ENCODE measurements at regions not wholly inside any gene's neighbourhood (a gene's known extent, or its start where the extent isn't known, plus 50 kb on each side); places are given as distances from the start of the nearest gene placed in this dataset.
A peak's percentile ranks its signal among the peaks of the same experiment; 100 is the strongest.

DNA sequence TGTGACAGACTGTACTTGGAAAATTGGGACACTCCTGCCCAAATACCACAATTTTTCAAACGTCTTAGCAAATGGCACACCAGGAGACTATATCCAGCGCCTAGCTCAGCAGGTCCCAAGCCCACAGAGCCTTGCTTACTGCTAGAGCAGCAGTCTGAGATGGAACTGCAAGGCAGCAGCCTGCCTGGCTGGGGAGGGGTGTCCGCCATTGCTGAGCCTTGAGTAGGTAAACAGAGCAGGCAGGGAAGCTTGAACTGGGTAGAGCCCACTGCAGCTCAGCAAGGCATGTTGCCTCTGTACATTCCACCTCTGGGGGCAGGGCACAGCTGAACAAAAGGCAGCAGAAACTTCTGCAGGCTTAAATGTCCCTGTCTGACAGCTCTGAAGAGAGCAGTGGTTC is 1003.3 kb upstream of the MAP3K7 start (continued):
- no peak for TF ChIP-seq MEF2B (IDR thresholded peaks at IDR 0.05; ENCODE audit: partially characterized antibody, poor library complexity, severe bottlenecking)
- TF ChIP-seq RB1 (IDR thresholded peaks at IDR 0.05; ENCODE audit: borderline replicate concordance) = no peak
- no peak for TF ChIP-seq MTA3 (IDR thresholded peaks at IDR 0.05; ENCODE audit: borderline replicate concordance, low read length)

DNA sequence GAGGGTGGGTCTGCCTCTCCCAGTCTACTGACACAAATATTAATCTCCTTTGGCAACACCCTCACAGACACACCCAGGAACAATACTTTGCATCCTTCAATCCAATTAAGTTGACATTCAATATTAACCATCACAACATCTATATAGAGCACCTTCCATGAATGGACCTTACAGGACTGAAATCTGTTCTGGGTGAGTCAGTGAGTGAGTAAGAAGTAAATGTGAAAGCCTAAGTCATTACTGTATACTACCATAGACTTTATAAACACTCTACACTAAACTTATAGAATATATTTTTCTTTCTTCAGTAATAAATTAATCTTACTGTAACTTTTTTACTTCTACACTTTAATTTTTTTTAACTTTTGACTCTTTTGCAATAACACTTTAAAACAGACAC is 993.8 kb upstream of the MAP3K7 start:
- ChIA-PET POLR2A (no interaction called here), CTCF (no interaction called here), RAD21 (ENCODE audit: unreplicated experiment) (interaction anchor here (1.2 kb wide), 1 partner anchor 51 kb away, joined by 3 read pairs; no protein-coding TSS in a partner anchor), SMC1A (ENCODE audit: uncharacterized antibody, unreplicated experiment) (interaction anchor here (0.7 to 1.2 kb wide), 4 partner anchors 9 to 55 kb away, joined by 3 to 6 read pairs (median 4); no protein-coding TSS in a partner anchor)
- H3K4me1 ChIP-seq (ENCODE audit: control insufficient read depth, insufficient read depth, low read length) = no peaks in the 10 kb centered on the region
- no peak for TF ChIP-seq BMI1 (IDR thresholded peaks at IDR 0.05; ENCODE audit: borderline replicate concordance)
- ATAC-seq (no peak), DNase-seq (ENCODE audit: low read depth, low spot score) (no peak), FAIRE-seq (no peak)
- H3K9me3 ChIP-seq (replicated peaks; ENCODE audit: control insufficient read depth, insufficient read depth, low read length) = no peaks in the 10 kb centered on the region
- intact Hi-C loops (cut with micrococcal nuclease; ENCODE audit: unreplicated experiment) = no loop called here
- H4K20me1 ChIP-seq (ENCODE audit: control insufficient read depth, insufficient read depth) = no peaks in the 10 kb centered on the region
- H2AFZ ChIP-seq (ENCODE audit: control insufficient read depth, low read depth, low read length) = no peak overlapping the region
- no peaks in the 10 kb centered on the region for H3K79me2 ChIP-seq (ENCODE audit: control insufficient read depth, insufficient read depth, low read length)
- no peak overlapping the region for H3K4me2 ChIP-seq (ENCODE audit: control insufficient read depth, insufficient read depth)
- BruUV-seq (replicated peaks) = no TSS peak
- in situ Hi-C loops (cut with MboI) = no loop called here
- no peak overlapping the region for H3K4me3 ChIP-seq
- H3K36me3 ChIP-seq (ENCODE audit: control insufficient read depth in 2 of 2, insufficient read depth in 2 of 2, low read length in 1 of 2) = no peaks in the 10 kb centered on the region
- no peak overlapping the region for H3K9ac ChIP-seq (ENCODE audit: control insufficient read depth, insufficient read depth, low read length)
- no peak overlapping the region for H3K27ac ChIP-seq (ENCODE audit: control insufficient read depth, insufficient read depth)
- no peaks in the 10 kb centered on the region for H3K27me3 ChIP-seq (replicated peaks in 1 of 2; ENCODE audit: control insufficient read depth in 2 of 2, insufficient read depth in 2 of 2, low read length in 1 of 2)

DNA sequence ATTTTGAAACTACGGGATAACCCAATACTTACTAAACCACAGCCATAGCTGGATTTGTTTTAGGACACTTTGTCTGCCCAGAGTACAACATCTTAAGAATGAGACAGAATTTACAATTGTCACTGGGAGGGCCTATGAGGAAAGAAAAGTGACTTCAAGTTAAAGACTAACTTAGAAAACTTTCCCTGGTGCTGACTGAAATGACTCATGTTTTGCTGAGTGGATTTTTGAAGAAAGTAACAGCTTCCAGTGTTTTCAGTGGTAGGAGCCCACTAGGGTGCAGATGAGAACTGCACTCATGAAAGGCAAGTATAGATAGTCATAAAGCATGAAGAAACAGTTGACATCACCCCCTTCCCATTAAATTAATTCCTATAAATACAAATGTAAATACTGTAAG is 988.2 kb upstream of the MAP3K7 start:
- peak; percentile 57 to 72; a peak in 3 of 4 replicates for TF ChIP-seq IKZF2 (IDR thresholded peaks at IDR 0.05)
- peak; percentile 61; the same call in 1 of the 2 replicates for TF ChIP-seq ATF7 (IDR thresholded peaks at IDR 0.05; ENCODE audit: low read depth)
- TF ChIP-seq DPF2 (IDR thresholded peaks at IDR 0.05) = peak; percentile 56; the same call in 1 of the 2 replicates
- no peak for TF ChIP-seq STAT1 (conservative IDR thresholded peaks at IDR 0.05)
- peak; percentile 20; the same call in 1 of the 2 replicates for TF ChIP-seq JUNB (IDR thresholded peaks at IDR 0.05)
- no peak for TF ChIP-seq ZSCAN29 (IDR thresholded peaks at IDR 0.05)
- TF ChIP-seq SUZ12 (IDR thresholded peaks at IDR 0.05; ENCODE audit: unreplicated experiment) = no peak
- peak in 1 of 2 experiments; percentile 49; a peak in 1 of 4 replicates for TF ChIP-seq EP300 (IDR thresholded peaks at IDR 0.05; ENCODE audit: borderline replicate concordance in 1 of 2, control insufficient read depth in 1 of 2, low read depth in 2 of 2, low read length in 2 of 2)
- peak; percentile 56 for TF ChIP-seq IKZF1 (conservative IDR thresholded peaks at IDR 0.05)
- TF ChIP-seq ZNF24 (IDR thresholded peaks at IDR 0.05) = peak; percentile 46; the same call in 1 of the 2 replicates
- TF ChIP-seq MTA2 (IDR thresholded peaks at IDR 0.05; ENCODE audit: low read depth) = peak; percentile 61; the same call in 1 of the 2 replicates
- ChIA-PET POLR2A (no interaction called here), SMC1A (ENCODE audit: uncharacterized antibody, unreplicated experiment) (interaction anchor here (0.7 to 3.0 kb wide), 15 partner anchors 8 to 185 kb away, joined by 3 to 8 read pairs (median 3); no protein-coding TSS in a partner anchor), CTCF (interaction anchor here (0.7 to 1.5 kb wide), 5 partner anchors 10 to 90 kb away, joined by 3 to 4 read pairs (median 3); no protein-coding TSS in a partner anchor), RAD21 (ENCODE audit: unreplicated experiment) (interaction anchor here (0.7 to 1.5 kb wide), 10 partner anchors 24 to 549 kb away, joined by 3 to 4 read pairs (median 3); no protein-coding TSS in a partner anchor)
- in situ Hi-C loops (cut with MboI) (no loop called here), intact Hi-C loops (cut with micrococcal nuclease; ENCODE audit: unreplicated experiment) (loop anchor here (10.0 kb wide), 1 partner anchor 280 kb away; no protein-coding TSS in a partner anchor)
- no peaks in the 10 kb centered on the region for H4K20me1 ChIP-seq (ENCODE audit: control insufficient read depth, insufficient read depth)
- H3K9ac ChIP-seq (ENCODE audit: control insufficient read depth, insufficient read depth, low read length) = no peak overlapping the region
- WGBS (ENCODE audit: insufficient coverage, insufficient replicate concordance, low lambda C conversion rate, missing lambda C conversion rate) = 27% methylated on average over 1 of the region's 1 CpG
- H3K9me3 ChIP-seq (replicated peaks; ENCODE audit: control insufficient read depth, insufficient read depth, low read length) = no peaks in the 10 kb centered on the region
- FAIRE-seq = no peak
- no TSS peak for BruUV-seq (replicated peaks)
- no peaks in the 10 kb centered on the region for H3K4me1 ChIP-seq (ENCODE audit: control insufficient read depth, insufficient read depth, low read length)
- peak; percentile 17 for DNase-seq (ENCODE audit: low read depth, low spot score)
- H3K36me3 ChIP-seq (ENCODE audit: control insufficient read depth in 2 of 2, insufficient read depth in 2 of 2, low read length in 1 of 2) = no peaks in the 10 kb centered on the region
- no peaks in the 10 kb centered on the region for H3K27me3 ChIP-seq (replicated peaks in 1 of 2; ENCODE audit: control insufficient read depth in 2 of 2, insufficient read depth in 2 of 2, low read length in 1 of 2)
- H3K27ac ChIP-seq (ENCODE audit: control insufficient read depth, insufficient read depth) = no peak overlapping the region
- peak; percentile 87 for ATAC-seq
- no peak overlapping the region for H2AFZ ChIP-seq (ENCODE audit: control insufficient read depth, low read depth, low read length)
- no peak overlapping the region for H3K4me3 ChIP-seq
- no peaks in the 10 kb centered on the region for H3K79me2 ChIP-seq (ENCODE audit: control insufficient read depth, insufficient read depth, low read length)
- H3K4me2 ChIP-seq (ENCODE audit: control insufficient read depth, insufficient read depth) = no peak overlapping the region

Measured in GM12878 (cell line).